ENCODE measurements at regions not wholly inside any gene's neighbourhood (a gene's known extent, or its start where the extent isn't known, plus 50 kb on each side); places are given as distances from the start of the nearest gene placed in this dataset.
A peak's percentile ranks its signal among the peaks of the same experiment; 100 is the strongest.
"Not testable (repeated sequence)": the region's sequence is repeated elsewhere in the genome, so short reads cannot be mapped to it uniquely, and the experiment has no call there.

GRCh38 chrX:13955975-13956374 lies 73.7 kb downstream of the GEMIN8 start:
- no peak for DNase-seq

GRCh38 chrX:13955095-13955647 lies 74.5 kb downstream of the GEMIN8 start:
- no peak for DNase-seq

- DNase-seq, result no peak
Observed at GRCh38 chrX:13952581-13952980, 77.1 kb downstream of the GEMIN8 start.

GRCh38 chrX:13946223-13946622 lies 83.5 kb downstream of the GEMIN8 start:
- not testable (repeated sequence) for DNase-seq

- not testable (repeated sequence) for DNase-seq
Observed at GRCh38 chrX:13945787-13946186, 83.9 kb downstream of the GEMIN8 start.

GRCh38 chrX:13940671-13941070 lies 89.0 kb downstream of the GEMIN8 start:
- DNase-seq, result no peak

- no peak for DNase-seq
Observed at GRCh38 chrX:13939741-13940597, 89.7 kb downstream of the GEMIN8 start.

GRCh38 chrX:13938829-13939530 lies 90.7 kb downstream of the GEMIN8 start:
- DNase-seq, result peak; percentile 10

GRCh38 chrX:13938051-13938828 lies 91.5 kb downstream of the GEMIN8 start:
- peak; percentile 28 for DNase-seq

GRCh38 chrX:13937370-13938050 lies 92.2 kb downstream of the GEMIN8 start:
- DNase-seq, result peak; percentile 13

- DNase-seq, result no peak
Observed at GRCh38 chrX:13936521-13937225, 93.0 kb downstream of the GEMIN8 start.

GRCh38 chrX:13934731-13935130 lies 95.0 kb downstream of the GEMIN8 start:
- no peak for DNase-seq

- DNase-seq, result no peak
Observed at GRCh38 chrX:13933851-13934250, 95.8 kb downstream of the GEMIN8 start.

GRCh38 chrX:13933352-13933751 lies 96.3 kb downstream of the GEMIN8 start:
- DNase-seq, result no peak

- DNase-seq, result no peak
Observed at GRCh38 chrX:13932416-13932815, 97.3 kb downstream of the GEMIN8 start.

GRCh38 chrX:13927175-13927574 lies 102.5 kb downstream of the GEMIN8 start:
- no peak for DNase-seq

GRCh38 chrX:13923845-13924244 lies 105.8 kb downstream of the GEMIN8 start:
- DNase-seq, result no peak

GRCh38 chrX:13923289-13923688 lies 106.4 kb upstream of the GPM6B start:
- no peak for DNase-seq

GRCh38 chrX:13917507-13917906 lies 100.6 kb upstream of the GPM6B start:
- DNase-seq, result no peak

- no peak for DNase-seq
Observed at GRCh38 chrX:13911586-13911985, 94.7 kb upstream of the GPM6B start.

- no peak for DNase-seq
Observed at GRCh38 chrX:13906093-13906492, 89.2 kb upstream of the GPM6B start.

- no peak for DNase-seq
Observed at GRCh38 chrX:13903405-13903804, 86.5 kb upstream of the GPM6B start.
